PC-3 (cell line): ENCODE measurements at regions not wholly inside any gene's neighbourhood (a gene's known extent, or its start where the extent isn't known, plus 50 kb on each side); places are given as distances from the start of the nearest gene placed in this dataset.

Experiments used
- CTCF ChIP-seq: fragments of 300-600 bp; sonication (generic); conservative IDR thresholded peaks from 2 replicates; pipeline ENCODE4 v1.5.1; 2017; ENCODE audit warnings: antibody characterized with exemption, low read depth, mild to moderate bottlenecking, low read length
- EZH2 ChIP-seq: fragments of 300-600 bp; sonication (generic); IDR thresholded peaks from one replicate; pipeline ENCODE4 v1.6.1; 2017; ENCODE audit warnings: antibody characterized with exemption, mild to moderate bottlenecking, low read length; ENCODE audit not compliant: unreplicated experiment
- EZH2phosphoT487 ChIP-seq: fragments of 300-600 bp; sonication (generic); IDR thresholded peaks from 2 replicates; pipeline ENCODE4 v1.6.1; 2018; ENCODE audit warnings: mild to moderate bottlenecking, antibody characterized with exemption, low read length, borderline replicate concordance

- TF ChIP-seq CTCF: no peak
- no peak for TF ChIP-seq EZH2phosphoT487
- TF ChIP-seq EZH2: no peak
Measured at GRCh38 chr2:4094743-4095142, 391.4 kb downstream of the DCDC2C start.
